HG03575 (cell line): ENCODE measurements at regions not wholly inside any gene's neighbourhood (a gene's known extent, or its start where the extent isn't known, plus 50 kb on each side); places are given as distances from the start of the nearest gene placed in this dataset.
A peak's percentile ranks its signal among the peaks of the same experiment; 100 is the strongest.

Experiments used
- ATAC-seq: cut with Tn5 transposase; IDR thresholded peaks from one replicate; pipeline ENCODE4 v1.9.1; 2021; ENCODE audit not compliant: unreplicated experiment, insufficient number of reproducible peaks, low FRiP score; ENCODE audit errors: extremely low read depth

DNA sequence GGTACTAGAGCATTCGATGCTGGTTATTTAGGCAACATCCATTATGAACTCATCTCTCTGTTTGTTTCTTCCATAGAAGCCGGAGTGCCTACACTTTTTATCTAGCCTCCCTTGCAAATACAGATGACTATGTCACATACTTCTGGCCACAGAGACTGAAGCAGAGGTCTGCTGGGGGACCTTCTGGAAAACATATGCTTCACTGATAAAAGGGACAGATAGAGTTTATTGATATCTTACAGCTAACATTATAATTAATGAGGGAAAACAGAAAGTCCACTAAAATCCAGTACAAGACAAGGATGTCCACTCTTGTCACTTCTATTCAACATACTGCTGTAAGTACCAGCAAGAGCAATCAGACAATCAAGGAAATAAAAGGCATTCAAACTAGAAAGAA lies 104.3 kb upstream of the FAR2 start:
- ATAC-seq, result no peak

DNA sequence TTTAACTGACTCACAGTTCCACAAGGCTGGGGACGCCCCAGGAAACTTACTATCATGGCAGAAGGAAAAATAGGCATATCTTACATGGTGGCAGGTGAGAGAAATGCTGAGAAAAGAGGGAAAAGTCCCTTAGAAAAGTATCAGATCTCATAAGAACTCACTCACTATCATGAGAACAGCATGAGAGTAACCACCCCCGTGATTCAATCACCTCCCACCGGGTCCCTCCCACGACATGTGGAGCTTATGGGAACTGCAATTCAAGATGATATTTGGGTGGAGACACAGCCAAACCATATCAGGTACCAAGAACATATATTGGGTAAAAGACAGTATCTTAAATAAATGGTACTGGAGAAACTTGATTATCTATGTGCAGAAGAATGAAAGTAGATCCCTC lies 100.3 kb upstream of the FAR2 start:
- no peak for ATAC-seq

- ATAC-seq, result peak; percentile 57
Observed at GRCh38 chr12:29050503-29050902, 98.6 kb upstream of the FAR2 start.

DNA sequence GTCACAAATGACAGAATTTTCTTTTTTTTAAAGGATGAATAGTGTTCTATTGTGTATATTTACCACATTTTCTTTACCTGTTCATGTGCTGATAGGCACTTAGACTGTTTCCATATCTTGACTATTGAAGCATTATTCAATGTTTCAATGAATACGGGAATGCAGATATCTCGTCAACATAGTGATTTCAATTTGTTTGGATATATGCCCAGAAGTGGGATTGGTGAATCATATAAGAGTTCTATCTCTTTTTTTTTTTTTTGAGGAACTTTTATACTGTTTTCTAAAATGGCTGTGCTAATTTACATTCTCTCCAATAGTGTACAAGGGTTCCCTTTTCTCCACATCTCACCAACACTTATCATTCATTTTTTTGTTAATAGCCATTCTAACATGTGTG lies 97.9 kb upstream of the FAR2 start:
- no peak for ATAC-seq

DNA sequence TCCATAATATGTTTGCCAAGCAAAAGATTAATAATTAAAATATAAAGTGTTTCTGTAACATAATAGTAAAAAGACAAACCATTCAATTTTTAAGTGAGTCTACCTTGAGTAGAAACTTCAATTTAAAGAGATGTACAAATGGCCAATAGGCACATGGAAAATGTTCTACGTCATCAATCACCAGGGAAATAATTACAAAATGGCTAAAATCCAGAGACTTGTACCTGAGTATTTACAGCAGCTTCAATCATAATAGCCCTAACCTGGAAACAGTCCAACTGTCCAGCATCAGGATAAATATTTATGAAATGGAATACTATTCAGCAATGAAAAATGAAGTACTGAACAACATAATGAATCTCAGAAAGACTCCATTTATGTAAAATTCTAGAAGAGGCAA lies 95.5 kb upstream of the FAR2 start:
- no peak for ATAC-seq

DNA sequence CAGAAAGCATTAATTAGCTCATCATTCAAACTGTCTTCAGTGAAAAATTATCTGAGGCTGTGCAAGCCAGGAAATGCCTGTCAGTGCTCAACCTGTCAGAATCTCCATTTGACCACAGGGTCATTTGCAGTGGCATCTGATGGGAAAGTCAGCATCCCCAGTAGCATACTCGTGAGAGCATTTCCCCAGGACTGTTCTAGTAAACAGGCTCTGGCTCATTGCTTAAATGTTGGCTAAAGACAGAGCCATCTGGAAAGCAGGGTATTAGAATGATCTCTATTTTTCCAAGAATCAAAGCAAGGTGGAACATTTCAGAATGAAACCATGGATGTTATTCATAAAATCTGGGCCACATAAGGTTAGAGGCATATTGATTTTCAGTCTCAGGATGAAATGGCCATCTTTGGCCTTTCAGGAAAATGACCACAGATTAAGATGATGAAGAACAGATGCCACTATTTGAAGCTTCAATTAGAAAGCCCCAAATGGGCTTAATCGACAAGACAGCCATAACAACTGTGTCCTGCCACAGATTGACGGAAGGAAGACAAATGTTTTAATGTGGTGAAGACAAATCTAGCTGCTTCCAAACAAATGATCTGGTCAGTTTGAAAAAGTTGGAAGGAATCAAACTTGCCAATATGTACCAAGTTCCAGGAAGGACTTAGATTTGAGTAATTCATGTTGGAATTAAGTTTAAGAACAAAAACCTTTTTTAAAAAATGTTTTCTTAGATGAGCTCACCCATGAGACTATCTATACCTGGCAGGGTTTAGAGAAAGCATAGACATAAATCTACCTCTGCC lies 94.0 kb upstream of the FAR2 start:
- no peak for ATAC-seq

DNA sequence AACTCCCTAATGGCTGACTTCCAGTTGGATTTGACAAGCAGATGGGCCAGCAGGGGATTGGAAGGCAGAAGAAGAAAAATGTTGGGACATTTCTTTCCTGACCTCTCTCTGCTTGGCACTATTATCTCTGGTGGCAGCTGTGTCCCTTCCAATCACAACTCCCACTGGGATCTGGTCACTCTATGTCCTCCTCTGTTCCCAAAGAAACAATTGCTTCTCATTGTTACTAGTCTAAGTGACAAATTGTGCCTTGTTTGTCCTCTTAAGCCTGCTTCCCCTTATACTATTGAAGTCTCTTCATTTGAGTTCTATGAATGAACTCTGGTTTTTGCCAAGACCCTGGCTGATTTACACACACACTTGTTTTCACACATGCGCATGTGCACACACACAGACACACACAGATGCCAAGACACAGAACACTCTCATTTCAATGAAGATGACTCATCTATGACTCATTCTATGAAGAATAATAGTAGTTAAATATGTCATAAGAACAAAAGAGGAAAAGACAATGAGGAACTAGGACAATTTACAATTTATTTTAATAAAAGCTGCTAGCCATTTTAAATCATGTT lies 83.0 kb upstream of the FAR2 start:
- ATAC-seq, result peak; percentile 75

- ATAC-seq, result no peak
Observed at GRCh38 chr12:29067430-29067829, 81.6 kb upstream of the FAR2 start.

DNA sequence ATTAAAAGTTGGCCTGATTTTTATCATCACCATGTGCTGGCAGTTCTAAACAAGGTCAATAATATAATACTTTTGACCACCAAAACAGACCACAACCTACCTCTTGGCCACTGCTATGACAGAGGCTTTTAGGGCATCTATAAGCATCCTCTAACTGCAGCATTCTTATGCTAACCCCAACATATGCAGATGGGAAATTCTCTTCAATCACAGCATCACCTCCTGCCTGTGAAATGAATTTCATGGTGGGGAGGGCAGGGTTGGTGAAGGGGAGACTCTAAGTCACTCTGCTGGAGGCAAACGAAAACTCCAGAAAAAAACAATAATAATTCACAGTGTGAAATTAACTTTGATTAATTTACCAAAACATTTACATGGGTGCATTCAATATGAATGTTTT lies 78.8 kb upstream of the FAR2 start:
- no peak for ATAC-seq

GRCh38 chr12:29071099-29071498 lies 78.0 kb upstream of the FAR2 start:
- no peak for ATAC-seq

- ATAC-seq, result no peak
Observed at GRCh38 chr12:29072631-29073030, 76.4 kb upstream of the FAR2 start.

GRCh38 chr12:29073631-29074239 lies 75.3 kb upstream of the FAR2 start:
- ATAC-seq, result peak; percentile 88

- ATAC-seq, result no peak
Observed at GRCh38 chr12:29081101-29081500, 68.0 kb upstream of the FAR2 start.

DNA sequence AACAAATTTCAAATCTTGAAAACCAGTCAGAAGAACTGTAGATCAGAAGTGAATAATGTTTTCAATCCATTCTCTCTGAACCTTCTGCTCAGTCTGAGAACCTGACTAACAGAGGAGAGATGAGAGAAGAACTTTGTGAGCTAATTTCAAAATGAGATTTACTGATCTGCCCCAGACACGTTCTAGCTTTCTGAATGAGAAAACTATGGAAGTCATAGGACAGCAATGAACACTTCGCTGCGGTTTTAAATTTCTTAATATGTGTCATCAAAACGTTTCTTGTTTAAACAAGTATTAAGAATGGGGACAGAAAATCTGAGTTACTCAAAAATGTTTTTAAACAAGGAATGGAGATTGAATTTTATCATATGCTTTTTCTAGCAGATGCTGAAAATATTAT lies 66.6 kb upstream of the FAR2 start:
- ATAC-seq, result no peak

DNA sequence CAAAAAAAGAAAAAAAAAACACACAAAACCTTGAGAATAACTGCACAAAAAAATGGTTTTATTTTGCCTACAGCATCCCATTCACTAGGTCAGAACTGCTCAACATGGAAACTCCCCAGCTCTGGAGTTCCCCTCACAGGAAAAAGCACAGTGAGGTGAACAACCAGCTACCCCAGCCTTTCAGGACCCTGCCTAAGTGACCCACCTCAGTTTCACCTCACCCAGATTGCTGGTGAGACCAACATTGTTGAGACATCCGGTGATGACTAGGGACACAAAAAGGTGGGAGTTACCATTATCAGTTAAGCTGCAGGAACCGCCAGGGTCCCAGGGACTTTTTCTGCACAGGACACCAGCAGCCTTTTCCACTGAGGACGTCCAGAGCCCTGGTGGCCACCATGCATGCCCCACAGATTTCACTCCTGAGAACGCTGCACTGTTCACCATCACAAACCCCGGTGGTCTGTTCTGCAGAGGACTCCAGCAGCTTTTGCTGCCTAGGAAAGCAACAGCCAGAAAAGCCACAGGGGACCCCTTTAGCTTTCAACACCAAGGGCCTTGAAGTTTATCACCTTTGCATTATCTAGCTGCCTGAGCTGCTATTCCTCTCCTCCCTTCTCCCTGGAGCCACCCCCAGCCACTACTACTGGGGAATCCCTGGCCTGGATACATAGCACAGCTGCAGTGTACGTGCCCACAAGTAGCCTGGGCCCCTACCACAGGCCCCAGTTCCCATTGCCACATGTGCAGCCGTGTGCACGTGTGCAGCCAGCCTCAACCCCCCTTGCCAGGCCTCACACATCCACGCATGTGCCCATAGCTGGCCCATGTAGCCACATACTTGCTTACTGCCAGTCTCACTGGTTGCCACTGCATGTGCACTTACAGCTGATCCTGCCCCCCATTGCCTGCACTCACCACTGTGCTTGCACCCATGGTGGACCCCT lies 62.5 kb upstream of the FAR2 start:
- no peak for ATAC-seq

GRCh38 chr12:29088611-29089219 lies 60.4 kb upstream of the FAR2 start:
- ATAC-seq, result no peak
